ENCODE measurements at regions not wholly inside any gene's neighbourhood (a gene's known extent, or its start where the extent isn't known, plus 50 kb on each side); places are given as distances from the start of the nearest gene placed in this dataset.

GRCh38 chr1:219281831-219282230 is 108.2 kb downstream of the LYPLAL1 start:
- POLR2A ChIA-PET (ENCODE audit: unreplicated experiment) = no interaction called here
- Histone ChIP-seq H2AFZ (no peak overlapping the region), H3K79me2 (ENCODE audit: low read depth) (no peaks in the 10 kb centered on the region), H3K4me2 (no peak overlapping the region), H3K9me3 (ENCODE audit: insufficient read depth, low read depth) (no peaks in the 10 kb centered on the region), H3K27ac (no peak overlapping the region), H3K36me3 (ENCODE audit: low read depth) (no peaks in the 10 kb centered on the region), H3K4me1 (replicated peaks; ENCODE audit: insufficient read depth) (no peaks in the 10 kb centered on the region), H4K20me1 (ENCODE audit: insufficient read depth) (no peaks in the 10 kb centered on the region), H3F3A (ENCODE audit: insufficient read depth, low read depth) (no peaks in the 10 kb centered on the region), H3K4me3 (no peak overlapping the region), H3K9me2 (ENCODE audit: insufficient read depth) (no peaks in the 10 kb centered on the region), H3K27me3 (ENCODE audit: insufficient read depth, low read depth) (no peaks in the 10 kb centered on the region)
- intact Hi-C loops (cut with micrococcal nuclease; ENCODE audit: unreplicated experiment) = no loop called here
- no TSS peak for BruUV-seq (replicated peaks)
- DNase-seq = no peak
- TF ChIP-seq EZH2 (IDR thresholded peaks at IDR 0.05; ENCODE audit: low read depth) (no peak), CTCF (conservative IDR thresholded peaks at IDR 0.05) (no peak)
- CTCF ChIA-PET = no interaction called here

- no peak overlapping the region for H3K4me2 ChIP-seq
- no peaks in the 10 kb centered on the region for H3K27me3 ChIP-seq (ENCODE audit: insufficient read depth, low read depth)
- no peak for TF ChIP-seq EZH2 (IDR thresholded peaks at IDR 0.05; ENCODE audit: low read depth)
- TF ChIP-seq CTCF (conservative IDR thresholded peaks at IDR 0.05) = no peak
- H2AFZ ChIP-seq = no peak overlapping the region
- POLR2A ChIA-PET (ENCODE audit: unreplicated experiment) = interaction anchor here (0.6 kb wide), 1 partner anchor 107 kb away, joined by 5 read pairs; no protein-coding TSS in a partner anchor
- no TSS peak for BruUV-seq (replicated peaks)
- H3K79me2 ChIP-seq (ENCODE audit: low read depth) = no peaks in the 10 kb centered on the region
- intact Hi-C loops (cut with micrococcal nuclease; ENCODE audit: unreplicated experiment) = no loop called here
- no peak for DNase-seq
- CTCF ChIA-PET = no interaction called here
- no peak overlapping the region for H3K27ac ChIP-seq
- no peaks in the 10 kb centered on the region for H4K20me1 ChIP-seq (ENCODE audit: insufficient read depth)
- H3F3A ChIP-seq (ENCODE audit: insufficient read depth, low read depth) = no peaks in the 10 kb centered on the region
- H3K9me3 ChIP-seq (ENCODE audit: insufficient read depth, low read depth) = no peaks in the 10 kb centered on the region
- no peaks in the 10 kb centered on the region for H3K36me3 ChIP-seq (ENCODE audit: low read depth)
- no peaks in the 10 kb centered on the region for H3K9me2 ChIP-seq (ENCODE audit: insufficient read depth)
- H3K4me3 ChIP-seq = no peak overlapping the region
- H3K4me1 ChIP-seq (replicated peaks; ENCODE audit: insufficient read depth) = no peaks in the 10 kb centered on the region
Observed at GRCh38 chr1:219279017-219279770, 105.5 kb downstream of the LYPLAL1 start.

- no peaks in the 10 kb centered on the region for H3F3A ChIP-seq (ENCODE audit: insufficient read depth, low read depth)
- no TSS peak for BruUV-seq (replicated peaks)
- H3K9me3 ChIP-seq (ENCODE audit: insufficient read depth, low read depth) = no peaks in the 10 kb centered on the region
- no peaks in the 10 kb centered on the region for H4K20me1 ChIP-seq (ENCODE audit: insufficient read depth)
- ChIA-PET CTCF (no interaction called here), POLR2A (ENCODE audit: unreplicated experiment) (no interaction called here)
- H3K79me2 ChIP-seq (ENCODE audit: low read depth) = no peaks in the 10 kb centered on the region
- H2AFZ ChIP-seq = no peak overlapping the region
- H3K27me3 ChIP-seq (ENCODE audit: insufficient read depth, low read depth) = no peaks in the 10 kb centered on the region
- no peak overlapping the region for H3K4me2 ChIP-seq
- no peak for TF ChIP-seq CTCF (conservative IDR thresholded peaks at IDR 0.05)
- TF ChIP-seq EZH2 (IDR thresholded peaks at IDR 0.05; ENCODE audit: low read depth) = no peak
- H3K4me3 ChIP-seq = no peak overlapping the region
- intact Hi-C loops (cut with micrococcal nuclease; ENCODE audit: unreplicated experiment) = no loop called here
- no peak for DNase-seq
- H3K36me3 ChIP-seq (ENCODE audit: low read depth) = no peaks in the 10 kb centered on the region
- H3K9me2 ChIP-seq (ENCODE audit: insufficient read depth) = no peaks in the 10 kb centered on the region
- no peak overlapping the region for H3K27ac ChIP-seq
- no peaks in the 10 kb centered on the region for H3K4me1 ChIP-seq (replicated peaks; ENCODE audit: insufficient read depth)
Observed at GRCh38 chr1:219278288-219278687, 104.6 kb downstream of the LYPLAL1 start.
